ENCODE measurements at regions not wholly inside any gene's neighbourhood (a gene's known extent, or its start where the extent isn't known, plus 50 kb on each side); places are given as distances from the start of the nearest gene placed in this dataset.

GRCh38 chr9:135290566-135290965 lies 189.0 kb upstream of the PPP1R26 start:
- Histone ChIP-seq H3K36me3 (no peaks in the 10 kb centered on the region), H3K4me3 (no peak overlapping the region), H3K4me1 (no peaks in the 10 kb centered on the region), H3K9me3 (no peaks in the 10 kb centered on the region), H3K27ac (no peak overlapping the region), H3K27me3 (peaks cover 0 to 26% of the 10 kb centered on the region in 2 donors)
- TF ChIP-seq, protein P1, sequence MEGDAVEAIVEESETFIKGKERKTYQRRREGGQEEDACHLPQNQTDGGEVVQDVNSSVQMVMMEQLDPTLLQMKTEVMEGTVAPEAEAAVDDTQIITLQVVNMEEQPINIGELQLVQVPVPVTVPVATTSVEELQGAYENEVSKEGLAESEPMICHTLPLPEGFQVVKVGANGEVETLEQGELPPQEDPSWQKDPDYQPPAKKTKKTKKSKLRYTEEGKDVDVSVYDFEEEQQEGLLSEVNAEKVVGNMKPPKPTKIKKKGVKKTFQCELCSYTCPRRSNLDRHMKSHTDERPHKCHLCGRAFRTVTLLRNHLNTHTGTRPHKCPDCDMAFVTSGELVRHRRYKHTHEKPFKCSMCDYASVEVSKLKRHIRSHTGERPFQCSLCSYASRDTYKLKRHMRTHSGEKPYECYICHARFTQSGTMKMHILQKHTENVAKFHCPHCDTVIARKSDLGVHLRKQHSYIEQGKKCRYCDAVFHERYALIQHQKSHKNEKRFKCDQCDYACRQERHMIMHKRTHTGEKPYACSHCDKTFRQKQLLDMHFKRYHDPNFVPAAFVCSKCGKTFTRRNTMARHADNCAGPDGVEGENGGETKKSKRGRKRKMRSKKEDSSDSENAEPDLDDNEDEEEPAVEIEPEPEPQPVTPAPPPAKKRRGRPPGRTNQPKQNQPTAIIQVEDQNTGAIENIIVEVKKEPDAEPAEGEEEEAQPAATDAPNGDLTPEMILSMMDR (IDR thresholded peaks at IDR 0.05), result no peak
- DNase-seq, result no peak
- no peak for ATAC-seq
- intact Hi-C loops (cut with DNase I), result no loop called here

- Histone ChIP-seq H3K27me3 (peaks cover 0 to 26% of the 10 kb centered on the region in 2 donors), H3K4me3 (no peak overlapping the region), H3K36me3 (no peaks in the 10 kb centered on the region), H3K9me3 (no peaks in the 10 kb centered on the region), H3K27ac (no peak overlapping the region), H3K4me1 (no peaks in the 10 kb centered on the region)
- DNase-seq, result peak in 1 of 4 donors; percentile 73
- intact Hi-C loops (cut with DNase I), result no loop called here
- no peak for ATAC-seq
- TF ChIP-seq, protein P1 (IDR thresholded peaks at IDR 0.05), result no peak
Observed at GRCh38 chr9:135291165-135291564, 188.4 kb upstream of the PPP1R26 start.

DNA sequence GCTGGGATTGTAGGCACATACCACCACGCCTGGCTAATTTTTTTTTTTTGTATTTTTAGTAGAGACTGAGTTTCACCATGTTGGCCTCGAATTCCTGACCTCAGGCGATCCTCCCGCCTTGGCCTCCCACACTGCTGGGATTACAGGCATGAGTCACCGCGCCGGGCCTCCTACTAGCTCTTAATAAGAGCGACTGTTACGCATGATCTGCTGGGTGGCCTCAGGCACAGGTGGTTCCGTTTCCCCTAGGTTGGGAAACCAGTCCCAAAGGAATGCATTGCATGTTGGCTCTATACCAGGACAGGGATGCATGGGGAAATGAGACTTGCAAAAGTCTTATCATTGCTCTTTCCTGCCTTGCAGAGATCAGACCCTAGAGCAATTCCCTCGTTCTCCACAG lies 184.7 kb upstream of the PPP1R26 start:
- Histone ChIP-seq H3K27ac (no peak overlapping the region), H3K27me3 (peaks cover 0 to 37% of the 10 kb centered on the region in 2 donors), H3K4me3 (no peak overlapping the region), H3K36me3 (no peaks in the 10 kb centered on the region), H3K9me3 (no peaks in the 10 kb centered on the region), H3K4me1 (no peaks in the 10 kb centered on the region)
- peak in 1 of 4 donors; percentile 54 for DNase-seq
- ATAC-seq, result no peak
- intact Hi-C loops (cut with DNase I), result no loop called here
- TF ChIP-seq, protein P1 (IDR thresholded peaks at IDR 0.05), result no peak

DNA sequence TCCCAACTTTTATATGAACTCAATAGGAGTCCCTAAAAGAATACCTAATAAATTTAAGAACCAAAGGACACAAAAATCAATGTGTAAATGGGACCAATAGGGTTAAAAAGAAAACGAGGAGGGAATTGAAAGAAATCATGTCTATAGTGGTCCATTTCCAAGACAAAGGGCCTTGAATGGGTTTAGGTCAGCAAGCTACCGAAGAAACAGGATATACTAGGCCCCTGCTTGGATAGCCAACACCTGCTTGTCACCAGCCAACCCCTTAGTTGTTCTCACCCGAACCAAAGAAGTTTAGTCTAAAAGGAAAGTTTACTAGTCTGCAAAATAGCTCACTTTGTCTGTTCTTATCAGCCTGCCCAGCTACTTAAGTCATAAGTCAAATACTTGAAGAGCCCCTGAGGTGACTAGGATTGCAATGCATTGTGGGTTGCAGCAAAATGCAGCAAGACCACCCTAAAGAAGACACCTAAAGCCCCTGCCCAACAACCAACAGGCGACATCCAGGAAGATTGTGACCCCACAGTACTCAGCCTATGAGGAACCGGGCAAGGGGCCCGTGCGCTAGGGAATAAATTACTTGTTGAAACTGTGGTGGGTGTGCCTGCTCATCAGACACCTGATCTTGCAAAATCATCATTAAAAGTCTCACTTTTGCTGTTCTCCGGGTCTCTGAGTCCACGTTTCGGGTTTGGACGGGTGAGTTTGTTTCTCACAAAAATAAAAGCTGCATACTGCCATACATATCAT lies 183.9 kb upstream of the PPP1R26 start:
- Histone ChIP-seq H3K4me3 (no peak overlapping the region), H3K4me1 (no peaks in the 10 kb centered on the region), H3K36me3 (no peaks in the 10 kb centered on the region), H3K9me3 (no peaks in the 10 kb centered on the region), H3K27ac (no peak overlapping the region), H3K27me3 (peaks cover 0 to 38% of the 10 kb centered on the region in 2 donors)
- ATAC-seq (no peak), DNase-seq (no peak)
- TF ChIP-seq, protein P1 (IDR thresholded peaks at IDR 0.05), result no peak
- intact Hi-C loops (cut with DNase I), result no loop called here

- intact Hi-C loops (cut with DNase I), result no loop called here
- DNase-seq, result peak in 1 of 4 donors; percentile 44
- H3K27ac ChIP-seq, result no peak overlapping the region
- no peaks in the 10 kb centered on the region for H3K9me3 ChIP-seq
- no peak overlapping the region for H3K4me3 ChIP-seq
- TF ChIP-seq, protein P1 (IDR thresholded peaks at IDR 0.05), result no peak
- ATAC-seq, result peak; percentile 22
- H3K27me3 ChIP-seq, result peaks cover 0 to 49% of the 10 kb centered on the region in 2 donors
- no peaks in the 10 kb centered on the region for H3K4me1 ChIP-seq
- no peaks in the 10 kb centered on the region for H3K36me3 ChIP-seq
Observed at GRCh38 chr9:135296735-135297455, 182.7 kb upstream of the PPP1R26 start.
